Lower lobe of right lung (tissue), 2 donors: ENCODE measurements at regions not wholly inside any gene's neighbourhood (a gene's known extent, or its start where the extent isn't known, plus 50 kb on each side); places are given as distances from the start of the nearest gene placed in this dataset.

Experiments used
- ATAC-seq, 2 donors: fragments of 200-7000 bp; cut with Tn5 transposase; one replicate each; pipeline ENCODE4 v1.9.1; 2020 to 2022; ENCODE audit warnings: mild to moderate bottlenecking in 2 of 2, moderate library complexity in 2 of 2
- DNase-seq: peaks from one replicate; pipeline ENCODE4 v3.0.0-alpha.2; 2020
- H3K27ac ChIP-seq: fragments of 200-600 bp; one replicate; pipeline ENCODE4 v1.8.0; 2022
- H3K27me3 ChIP-seq: fragments of 200-600 bp; one replicate; pipeline ENCODE4 v1.8.0; 2022; ENCODE audit warnings: low read depth
- H3K36me3 ChIP-seq: fragments of 200-600 bp; one replicate; pipeline ENCODE4 v1.8.0; 2022; ENCODE audit warnings: mild to moderate bottlenecking
- H3K4me1 ChIP-seq: fragments of 200-600 bp; one replicate; pipeline ENCODE4 v1.8.0; 2022
- H3K4me3 ChIP-seq: fragments of 200-600 bp; one replicate; pipeline ENCODE4 v1.8.0; 2022; ENCODE audit warnings: mild to moderate bottlenecking
- H3K9me3 ChIP-seq: fragments of 200-600 bp; one replicate; pipeline ENCODE4 v1.8.0; 2022
- CTCF ChIP-seq: fragments of 200-600 bp; IDR thresholded peaks from one replicate; pipeline ENCODE4 v1.8.0; 2022; ENCODE audit warnings: antibody characterized with exemption, mild to moderate bottlenecking
- intact Hi-C: fragments of 100-400 bp; cut with DNase I; formaldehyde crosslinking; loops from one replicate; pipeline ENCODE4 v1.11.0; 2022
- donor health status: DM: no; HTN: yes; CAD: no; lungs with severe emphysema.

GRCh38 chr14:42814817-42815216 lies 1208.1 kb downstream of the LRFN5 start:
- no peak overlapping the region for H3K27ac ChIP-seq
- no peaks in the 10 kb centered on the region for H3K9me3 ChIP-seq
- TF ChIP-seq CTCF = no peak
- ATAC-seq (no peak), DNase-seq (no peak)
- H3K27me3 ChIP-seq = no peaks in the 10 kb centered on the region
- intact Hi-C loops = no loop called here
- no peaks in the 10 kb centered on the region for H3K4me1 ChIP-seq
- no peak overlapping the region for H3K4me3 ChIP-seq
- no peaks in the 10 kb centered on the region for H3K36me3 ChIP-seq

- no peak for DNase-seq
- H3K9me3 ChIP-seq = no peaks in the 10 kb centered on the region
- ATAC-seq = no peak
- TF ChIP-seq CTCF = no peak
- no peak overlapping the region for H3K4me3 ChIP-seq
- no peak overlapping the region for H3K27ac ChIP-seq
- intact Hi-C loops = no loop called here
- no peaks in the 10 kb centered on the region for H3K27me3 ChIP-seq
- H3K4me1 ChIP-seq = no peaks in the 10 kb centered on the region
- no peaks in the 10 kb centered on the region for H3K36me3 ChIP-seq
Measured at GRCh38 chr14:42806909-42807315, 1200.2 kb downstream of the LRFN5 start.

- ATAC-seq = no peak
- no peak overlapping the region for H3K27ac ChIP-seq
- H3K27me3 ChIP-seq = no peaks in the 10 kb centered on the region
- no peaks in the 10 kb centered on the region for H3K9me3 ChIP-seq
- DNase-seq = no peak
- H3K4me1 ChIP-seq = no peaks in the 10 kb centered on the region
- intact Hi-C loops = no loop called here
- no peaks in the 10 kb centered on the region for H3K36me3 ChIP-seq
- no peak for TF ChIP-seq CTCF
- no peak overlapping the region for H3K4me3 ChIP-seq
Measured at GRCh38 chr14:42804141-42804540, 1197.5 kb downstream of the LRFN5 start.

- no peaks in the 10 kb centered on the region for H3K4me1 ChIP-seq
- intact Hi-C loops = no loop called here
- no peaks in the 10 kb centered on the region for H3K36me3 ChIP-seq
- no peak for DNase-seq
- no peaks in the 10 kb centered on the region for H3K27me3 ChIP-seq
- H3K9me3 ChIP-seq = no peaks in the 10 kb centered on the region
- H3K27ac ChIP-seq = no peak overlapping the region
- no peak for TF ChIP-seq CTCF
- H3K4me3 ChIP-seq = no peak overlapping the region
- ATAC-seq = no peak
Measured at GRCh38 chr14:42802346-42802745, 1195.7 kb downstream of the LRFN5 start.

- DNase-seq (no peak), ATAC-seq (no peak)
- TF ChIP-seq CTCF = no peak
- no peaks in the 10 kb centered on the region for H3K4me1 ChIP-seq
- H3K36me3 ChIP-seq = no peaks in the 10 kb centered on the region
- H3K27me3 ChIP-seq = no peaks in the 10 kb centered on the region
- H3K9me3 ChIP-seq = no peaks in the 10 kb centered on the region
- H3K4me3 ChIP-seq = no peak overlapping the region
- H3K27ac ChIP-seq = no peak overlapping the region
- intact Hi-C loops = no loop called here
Measured at GRCh38 chr14:42792166-42792565, 1185.5 kb downstream of the LRFN5 start.

- no peak for DNase-seq
- intact Hi-C loops = no loop called here
Measured at GRCh38 chr14:42782754-42783153, 1176.1 kb downstream of the LRFN5 start.

More at GRCh38 chr14:42782754-42783153, 1176.1 kb downstream of the LRFN5 start:
- H3K27ac ChIP-seq = no peak overlapping the region
- peaks cover 9% of the 10 kb centered on the region for H3K9me3 ChIP-seq
- no peak for ATAC-seq
- H3K27me3 ChIP-seq = no peaks in the 10 kb centered on the region
- no peaks in the 10 kb centered on the region for H3K36me3 ChIP-seq
- H3K4me3 ChIP-seq = no peak overlapping the region
- no peak for TF ChIP-seq CTCF
- no peaks in the 10 kb centered on the region for H3K4me1 ChIP-seq
